CD4-positive, alpha-beta T cell treated with Interferon alpha-2 for 1 hour (primary cell): ENCODE measurements at regions not wholly inside any gene's neighbourhood (a gene's known extent, or its start where the extent isn't known, plus 50 kb on each side); places are given as distances from the start of the nearest gene placed in this dataset.
"Not testable (repeated sequence)": the region's sequence is repeated elsewhere in the genome, so short reads cannot be mapped to it uniquely, and the experiment has no call there.

ENCODE experiments used
- DNase-seq, 2 donors: peaks; one replicate each; pipeline ENCODE4 v3.0.0-alpha.2; 2020 to 2022

DNA sequence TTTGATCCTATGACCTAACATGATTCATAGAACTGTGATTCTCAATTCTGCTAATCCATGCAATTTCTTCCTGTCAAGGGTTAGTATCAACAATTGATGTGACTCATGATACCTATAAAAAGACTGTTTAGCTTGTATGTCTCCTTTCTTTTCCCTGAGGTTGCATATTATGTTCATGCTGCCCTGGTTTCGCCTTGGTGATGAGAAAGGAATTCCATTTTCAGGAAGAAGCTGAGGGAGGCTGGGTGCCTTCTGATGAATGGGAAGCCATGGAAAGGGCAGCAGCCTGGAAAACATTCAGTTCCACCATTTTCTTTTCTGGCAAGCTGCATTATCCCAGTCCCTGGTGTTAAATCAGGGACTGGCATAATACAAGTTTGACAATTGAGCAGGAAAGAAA is 976.5 kb downstream of the RPA4 start:
- no peak for DNase-seq

DNA sequence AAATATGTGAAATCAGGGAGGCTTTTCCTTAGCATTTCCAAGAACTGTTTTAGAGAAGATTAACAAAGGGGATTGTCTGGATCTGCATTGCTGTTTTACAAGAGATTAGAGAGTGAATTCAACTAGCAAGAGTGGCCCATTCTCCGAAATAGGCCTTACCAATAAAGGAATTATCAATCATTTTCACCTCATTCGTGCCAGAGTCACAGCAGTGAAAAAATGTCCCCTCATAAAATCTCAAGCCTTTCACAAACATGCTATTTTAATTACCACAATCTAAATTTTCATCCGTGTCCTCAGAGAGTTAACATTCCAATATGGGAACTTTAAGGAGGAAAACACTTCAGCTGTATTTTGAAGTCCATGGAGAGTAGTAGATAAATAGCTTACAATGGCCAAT is 979.6 kb downstream of the RPA4 start:
- no peak for DNase-seq

- no peak for DNase-seq
Observed at GRCh38 chrX:97867266-97867665, 983.6 kb downstream of the RPA4 start.

GRCh38 chrX:97876697-97877407 is 993.1 kb downstream of the RPA4 start:
- no peak for DNase-seq

- DNase-seq, result no peak
Observed at GRCh38 chrX:97882306-97882705, 998.6 kb downstream of the RPA4 start.

GRCh38 chrX:97895751-97896150 is 1012.0 kb downstream of the RPA4 start:
- no peak for DNase-seq

DNA sequence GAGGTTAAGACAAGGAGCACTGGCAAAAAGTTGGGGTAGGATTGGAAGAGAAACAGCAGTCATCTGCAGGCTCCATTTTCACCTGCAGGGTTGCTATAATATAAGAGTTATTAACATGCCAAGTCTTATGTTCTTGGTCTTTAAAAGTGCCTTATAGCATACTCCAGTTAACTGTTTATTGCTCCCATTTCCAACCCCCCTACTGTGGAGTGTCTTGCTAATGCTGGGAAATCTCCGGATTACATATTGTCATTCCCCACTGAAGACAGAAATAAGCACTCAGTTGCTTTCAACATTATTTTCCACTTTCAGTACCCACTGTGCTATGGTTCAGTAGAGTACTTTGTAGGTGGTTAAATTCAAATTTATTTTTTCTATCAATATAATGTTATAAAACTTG is 1014.3 kb downstream of the RPA4 start:
- DNase-seq, result no peak

GRCh38 chrX:97898798-97899197 is 1015.1 kb downstream of the RPA4 start:
- no peak for DNase-seq

GRCh38 chrX:97907791-97908190 is 1024.1 kb downstream of the RPA4 start:
- DNase-seq, result no peak

- no peak for DNase-seq
Observed at GRCh38 chrX:97909245-97909644, 1025.5 kb downstream of the RPA4 start.

DNA sequence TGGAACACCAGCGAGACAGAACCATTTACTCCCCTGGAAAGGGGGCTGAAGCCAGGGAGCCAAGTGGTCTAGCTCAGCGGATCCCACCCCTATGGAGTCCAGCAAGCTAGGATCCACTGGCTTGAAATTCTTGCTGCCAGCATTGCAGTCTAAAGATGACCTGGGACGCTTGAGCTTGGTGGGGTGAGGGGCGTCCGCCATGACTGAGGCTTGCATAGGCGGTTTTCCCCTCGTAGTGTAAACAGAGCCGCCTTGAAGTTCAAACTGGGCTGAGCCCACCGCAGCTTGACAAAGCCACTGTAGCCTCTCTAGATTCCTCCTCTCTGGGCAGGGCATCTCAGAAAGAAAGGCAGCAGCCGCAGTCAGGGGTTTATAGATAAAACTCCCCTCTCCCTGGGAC is 1031.7 kb downstream of the RPA4 start:
- DNase-seq, result not testable (repeated sequence)

DNA sequence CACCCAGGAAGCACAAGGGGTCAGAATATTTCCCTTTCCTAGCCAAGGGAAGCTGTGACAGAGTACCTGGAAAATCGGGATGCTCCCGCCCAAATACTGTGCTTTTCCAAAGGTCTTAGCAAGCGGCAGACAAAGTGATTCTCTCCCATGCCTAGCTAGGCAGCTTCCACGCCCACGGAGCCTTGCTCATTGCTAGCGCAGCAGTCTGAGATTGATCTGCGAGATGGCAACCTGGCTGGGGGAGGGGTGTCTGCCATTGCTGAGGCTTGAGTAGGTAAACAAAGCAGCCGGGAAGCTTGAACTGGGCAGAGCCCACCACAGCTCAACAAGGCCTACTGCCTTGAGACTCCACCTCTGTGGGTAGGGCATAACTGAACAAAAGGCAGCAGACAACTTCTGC is 1037.5 kb downstream of the RPA4 start:
- DNase-seq, result not testable (repeated sequence)

GRCh38 chrX:97931586-97931985 is 1047.9 kb downstream of the RPA4 start:
- no peak for DNase-seq

- no peak for DNase-seq
Observed at GRCh38 chrX:97936296-97936695, 1052.6 kb downstream of the RPA4 start.

DNA sequence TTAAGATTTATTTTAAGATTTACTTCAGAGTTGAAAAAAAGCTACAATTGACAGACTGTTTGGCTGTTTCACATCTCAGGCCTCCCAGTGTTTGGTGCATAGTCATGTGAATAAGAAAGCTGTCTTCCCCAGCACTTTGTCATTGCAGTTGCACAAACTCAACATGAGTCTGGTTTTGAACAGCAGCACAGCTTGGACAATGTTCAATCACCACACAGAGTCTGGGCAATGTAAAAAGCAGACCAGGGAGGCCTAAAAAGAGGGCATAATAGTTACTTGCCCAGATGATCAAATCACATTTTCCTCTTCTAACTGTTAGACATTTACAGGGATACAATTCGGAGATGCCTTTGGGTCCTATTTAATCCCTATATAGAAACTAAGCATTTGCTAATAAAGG is 1055.0 kb downstream of the RPA4 start:
- DNase-seq, result no peak

DNA sequence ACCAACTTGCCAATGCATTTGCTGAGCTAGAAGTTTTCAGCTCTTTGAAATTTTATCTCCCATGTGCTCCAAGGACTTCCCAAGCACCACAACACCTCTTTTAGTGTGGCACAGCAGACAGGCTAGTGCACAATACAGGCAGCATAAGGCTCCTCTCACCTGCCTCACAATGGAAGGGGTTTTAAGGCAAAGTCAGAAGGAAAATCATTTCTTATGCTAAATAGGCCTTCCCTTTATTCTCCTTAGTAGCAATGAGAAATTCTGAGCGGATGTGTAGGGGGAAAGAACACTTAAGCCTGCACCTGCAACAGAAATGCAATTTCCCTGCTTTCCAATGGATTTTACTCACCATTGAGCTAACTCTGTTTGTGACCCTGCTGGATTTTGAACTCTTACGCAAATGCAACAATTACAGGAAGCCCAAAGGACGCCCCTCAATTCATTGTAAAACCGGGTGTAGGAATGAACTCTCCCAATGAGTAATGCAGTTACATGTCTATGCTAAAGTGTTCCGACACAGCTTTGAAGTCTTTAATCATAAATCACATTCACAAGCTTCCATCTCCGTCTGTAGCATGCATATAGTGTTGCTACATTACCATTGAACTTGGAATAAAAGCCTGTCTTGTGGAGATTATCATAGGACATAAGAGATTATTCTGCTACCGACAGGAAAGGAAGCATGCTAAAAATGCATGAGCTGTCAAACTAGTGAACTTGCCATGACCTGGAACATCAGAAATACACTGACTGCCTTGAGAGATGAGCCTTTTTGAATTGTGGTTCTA is 1084.9 kb downstream of the RPA4 start:
- no peak for DNase-seq

- no peak for DNase-seq
Observed at GRCh38 chrX:97984641-97985040, 1100.9 kb downstream of the RPA4 start.

- DNase-seq, result no peak
Observed at GRCh38 chrX:97985096-97985495, 1101.4 kb downstream of the RPA4 start.

GRCh38 chrX:97987979-97988378 is 1104.3 kb downstream of the RPA4 start:
- DNase-seq, result no peak

DNA sequence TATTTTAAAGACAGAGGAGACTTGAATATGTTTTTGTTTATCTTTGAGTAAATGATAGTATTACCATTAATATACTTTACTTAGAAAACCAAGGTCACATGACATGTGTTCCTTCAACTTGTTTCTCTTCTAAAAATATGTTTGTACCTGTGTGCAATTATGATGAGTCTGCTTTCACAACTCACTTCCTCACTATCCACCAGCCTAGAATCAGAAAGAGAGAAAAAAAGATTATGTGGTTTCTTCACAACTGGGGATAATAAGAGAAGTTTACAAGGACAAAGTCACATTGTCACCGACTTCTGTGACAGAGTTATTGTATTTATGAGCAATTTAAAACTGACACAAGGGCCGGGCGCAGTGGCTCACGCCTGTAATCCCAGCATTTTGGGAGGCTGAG is 1112.1 kb downstream of the RPA4 start:
- DNase-seq, result no peak

- no peak for DNase-seq
Observed at GRCh38 chrX:98028691-98029090, 1145.0 kb downstream of the RPA4 start.

DNA sequence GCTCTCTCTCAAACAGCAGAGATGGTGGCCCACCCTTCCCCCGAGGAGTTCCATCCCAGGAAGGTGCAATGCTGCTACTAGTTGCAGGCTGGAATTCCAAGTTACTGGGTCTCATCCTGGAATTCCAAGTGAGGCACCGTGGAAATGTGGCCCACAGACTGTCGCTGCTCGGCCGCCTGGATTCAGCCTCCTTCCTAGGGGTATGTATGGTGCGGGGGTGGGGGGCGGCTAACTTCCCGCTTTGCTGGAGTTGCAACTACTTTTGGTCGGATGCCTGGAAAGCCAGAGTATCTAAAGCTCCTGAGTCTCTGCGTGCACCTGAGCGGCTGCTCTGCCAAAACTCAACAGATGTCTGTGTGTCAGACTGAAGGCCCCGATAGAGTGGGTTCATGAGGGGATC is 1146.2 kb downstream of the RPA4 start:
- DNase-seq, result no peak

- no peak for DNase-seq
Observed at GRCh38 chrX:98057176-98057575, 1173.5 kb downstream of the RPA4 start.

- no peak for DNase-seq
Observed at GRCh38 chrX:98065151-98065550, 1181.4 kb downstream of the RPA4 start.

DNA sequence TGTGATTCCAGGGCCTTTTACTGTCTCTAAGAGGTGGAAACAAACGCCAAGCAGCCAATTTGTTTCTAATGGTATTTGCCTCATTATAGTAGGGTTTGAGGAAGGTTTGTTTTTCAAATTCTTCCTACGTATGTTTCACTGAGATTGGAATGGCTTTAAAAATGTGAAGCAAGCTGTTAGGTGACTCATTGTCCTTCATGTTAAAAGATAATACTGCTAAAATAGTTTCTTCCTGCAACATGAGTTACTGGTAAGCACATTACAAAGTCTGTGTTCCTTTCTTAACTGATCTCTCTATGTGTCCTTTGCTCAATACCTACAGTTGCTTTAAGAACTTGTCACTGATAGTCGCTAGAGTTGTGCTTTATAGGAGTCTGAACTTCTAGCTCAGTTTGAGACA is 1183.9 kb downstream of the RPA4 start:
- DNase-seq, result no peak
